PFSK-1 (cell line): ENCODE measurements at regions not wholly inside any gene's neighbourhood (a gene's known extent, or its start where the extent isn't known, plus 50 kb on each side); places are given as distances from the start of the nearest gene placed in this dataset.

ENCODE experiments used
- FOXP2 ChIP-seq: optimal IDR thresholded peaks from 2 replicates; pipeline ENCODE3; 2011; ENCODE audit warnings: borderline replicate concordance, control low read depth, inconsistent platforms; ENCODE audit not compliant: insufficient read depth; ENCODE audit errors: extremely low read length, extremely low read depth
- POLR2AphosphoS5 ChIP-seq: IDR thresholded peaks from 2 replicates; pipeline ENCODE4 v1.6.1; 2012; ENCODE audit warnings: low read depth, mild to moderate bottlenecking, control low read depth, low read length, moderate library complexity
- SIN3A ChIP-seq: IDR thresholded peaks from 2 replicates; pipeline ENCODE4 v1.6.1; 2012; ENCODE audit warnings: mild to moderate bottlenecking, low read length, moderate library complexity, borderline replicate concordance; ENCODE audit not compliant: insufficient read depth
- TAF1 ChIP-seq: IDR thresholded peaks from 2 replicates; pipeline ENCODE4 v1.6.1; 2012; ENCODE audit warnings: low read length, control low read depth, borderline replicate concordance; ENCODE audit not compliant: insufficient read depth
- TF ChIP-seq, protein P1 (sequence below), 2 experiments: IDR thresholded peaks; 2 replicates each; pipeline versions ENCODE4 v1.6.1 to v1.8.0; 2011 to 2012; ENCODE audit warnings: low read depth in 2 of 2, low read length in 2 of 2, control low read depth in 1 of 2, inconsistent platforms in 1 of 2, mild to moderate bottlenecking in 1 of 2, moderate library complexity in 1 of 2; ENCODE audit not compliant: insufficient read depth in 1 of 2

DNA sequence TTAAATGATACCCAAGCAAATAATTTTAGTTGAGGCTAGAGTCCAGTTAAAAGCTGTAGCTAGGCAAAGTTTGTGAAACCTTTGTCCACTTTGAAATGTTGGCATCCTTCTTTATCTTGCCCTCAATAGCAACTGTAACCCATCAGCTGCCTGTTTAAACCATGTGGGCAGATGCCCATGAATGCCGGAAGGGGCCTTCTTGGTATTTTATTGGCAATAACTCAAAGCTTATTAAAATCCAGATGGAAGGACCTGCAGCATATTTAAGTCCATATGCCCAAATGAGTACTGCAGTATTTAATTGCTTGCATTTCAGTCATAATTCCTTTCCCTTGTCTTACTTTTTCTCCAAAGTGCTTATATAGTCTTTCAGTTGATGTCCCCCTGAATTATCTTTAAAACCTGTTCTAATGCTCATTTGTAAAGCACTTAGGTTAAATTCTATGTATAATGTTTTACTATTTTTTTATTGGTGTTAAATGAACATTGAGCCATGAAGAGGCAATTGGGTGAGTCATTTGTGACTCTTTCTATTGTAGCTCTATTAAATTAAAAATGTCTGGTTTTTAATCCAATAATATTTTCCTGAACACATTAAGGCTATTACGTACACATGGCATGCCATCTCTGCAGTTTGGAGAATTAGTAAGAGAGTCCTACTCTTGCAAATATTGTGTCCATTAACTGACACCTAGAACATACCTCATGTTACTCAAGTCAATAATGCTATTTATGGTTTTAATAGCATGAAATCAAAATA lies 225.3 kb downstream of the KCNJ2 start:
- TF ChIP-seq POLR2AphosphoS5 = no peak
- TF ChIP-seq TAF1 = no peak
- TF ChIP-seq, protein P1, sequence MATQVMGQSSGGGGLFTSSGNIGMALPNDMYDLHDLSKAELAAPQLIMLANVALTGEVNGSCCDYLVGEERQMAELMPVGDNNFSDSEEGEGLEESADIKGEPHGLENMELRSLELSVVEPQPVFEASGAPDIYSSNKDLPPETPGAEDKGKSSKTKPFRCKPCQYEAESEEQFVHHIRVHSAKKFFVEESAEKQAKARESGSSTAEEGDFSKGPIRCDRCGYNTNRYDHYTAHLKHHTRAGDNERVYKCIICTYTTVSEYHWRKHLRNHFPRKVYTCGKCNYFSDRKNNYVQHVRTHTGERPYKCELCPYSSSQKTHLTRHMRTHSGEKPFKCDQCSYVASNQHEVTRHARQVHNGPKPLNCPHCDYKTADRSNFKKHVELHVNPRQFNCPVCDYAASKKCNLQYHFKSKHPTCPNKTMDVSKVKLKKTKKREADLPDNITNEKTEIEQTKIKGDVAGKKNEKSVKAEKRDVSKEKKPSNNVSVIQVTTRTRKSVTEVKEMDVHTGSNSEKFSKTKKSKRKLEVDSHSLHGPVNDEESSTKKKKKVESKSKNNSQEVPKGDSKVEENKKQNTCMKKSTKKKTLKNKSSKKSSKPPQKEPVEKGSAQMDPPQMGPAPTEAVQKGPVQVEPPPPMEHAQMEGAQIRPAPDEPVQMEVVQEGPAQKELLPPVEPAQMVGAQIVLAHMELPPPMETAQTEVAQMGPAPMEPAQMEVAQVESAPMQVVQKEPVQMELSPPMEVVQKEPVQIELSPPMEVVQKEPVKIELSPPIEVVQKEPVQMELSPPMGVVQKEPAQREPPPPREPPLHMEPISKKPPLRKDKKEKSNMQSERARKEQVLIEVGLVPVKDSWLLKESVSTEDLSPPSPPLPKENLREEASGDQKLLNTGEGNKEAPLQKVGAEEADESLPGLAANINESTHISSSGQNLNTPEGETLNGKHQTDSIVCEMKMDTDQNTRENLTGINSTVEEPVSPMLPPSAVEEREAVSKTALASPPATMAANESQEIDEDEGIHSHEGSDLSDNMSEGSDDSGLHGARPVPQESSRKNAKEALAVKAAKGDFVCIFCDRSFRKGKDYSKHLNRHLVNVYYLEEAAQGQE (IDR thresholded peaks at IDR 0.05; ENCODE audit: insufficient read depth in 1 of 2, low read depth in 2 of 2, low read length in 2 of 2) = no peak
- no peak for TF ChIP-seq SIN3A
- no peak for TF ChIP-seq FOXP2

DNA sequence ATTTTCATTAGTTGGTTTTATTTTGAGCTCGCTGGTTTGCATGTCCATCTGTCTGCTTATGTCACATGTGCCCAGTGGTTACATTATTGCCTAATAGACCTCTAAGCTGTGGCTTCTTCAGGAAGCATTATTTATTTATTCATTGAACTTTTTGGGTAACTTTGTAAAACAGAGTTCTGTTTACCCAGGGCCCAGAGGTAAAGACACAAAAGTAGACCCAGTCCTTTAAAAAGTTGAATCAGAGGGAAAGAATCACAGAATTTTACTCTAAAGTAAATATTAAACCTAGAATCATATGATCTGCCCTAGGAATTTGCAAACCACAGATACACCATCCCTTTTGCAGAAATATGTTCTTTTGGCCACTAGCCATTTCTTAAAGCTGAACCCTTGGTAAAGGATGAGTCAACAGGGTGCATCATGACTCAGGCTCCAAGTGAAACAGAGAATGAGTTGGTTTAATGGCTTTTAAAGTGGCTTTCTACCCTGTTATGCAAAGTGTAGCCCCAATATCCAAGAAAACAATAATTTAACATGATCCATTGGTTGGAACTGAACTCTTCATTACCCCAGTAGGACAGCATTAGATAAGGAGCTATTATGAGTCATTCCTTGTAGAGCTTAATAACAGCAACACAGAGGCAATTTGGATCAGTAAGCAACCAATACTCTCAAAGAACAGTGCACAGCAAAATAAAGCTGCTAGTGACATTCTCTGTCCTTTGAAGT lies 236.3 kb downstream of the KCNJ2 start:
- TF ChIP-seq, protein P1 (IDR thresholded peaks at IDR 0.05; ENCODE audit: insufficient read depth in 1 of 2, low read depth in 2 of 2, low read length in 2 of 2) = no peak
- TF ChIP-seq FOXP2 = no peak
- no peak for TF ChIP-seq POLR2AphosphoS5
- TF ChIP-seq SIN3A = no peak
- no peak for TF ChIP-seq TAF1

DNA sequence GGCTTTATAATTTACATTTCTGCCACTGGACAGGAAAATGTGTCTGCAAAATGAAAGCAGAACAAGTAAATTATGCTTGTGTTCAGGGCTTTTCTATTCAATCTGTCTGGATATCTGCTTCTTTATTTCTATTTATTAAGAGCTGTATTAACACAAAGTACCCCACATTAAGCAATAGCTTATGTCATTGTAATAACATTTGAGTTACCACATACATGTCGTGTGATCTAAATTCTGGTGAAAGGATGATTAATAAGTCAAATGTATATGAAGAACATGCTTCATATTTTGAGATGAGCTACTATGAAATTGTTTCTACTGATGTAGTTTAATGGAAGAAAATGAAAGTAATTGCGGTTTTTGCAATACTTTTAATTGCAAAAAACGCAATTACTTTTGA lies 238.2 kb downstream of the KCNJ2 start:
- TF ChIP-seq, protein P1 (IDR thresholded peaks at IDR 0.05; ENCODE audit: insufficient read depth in 1 of 2, low read depth in 2 of 2, low read length in 2 of 2) = no peak
- TF ChIP-seq TAF1 (no peak), POLR2AphosphoS5 (no peak), FOXP2 (no peak), SIN3A (no peak)

DNA sequence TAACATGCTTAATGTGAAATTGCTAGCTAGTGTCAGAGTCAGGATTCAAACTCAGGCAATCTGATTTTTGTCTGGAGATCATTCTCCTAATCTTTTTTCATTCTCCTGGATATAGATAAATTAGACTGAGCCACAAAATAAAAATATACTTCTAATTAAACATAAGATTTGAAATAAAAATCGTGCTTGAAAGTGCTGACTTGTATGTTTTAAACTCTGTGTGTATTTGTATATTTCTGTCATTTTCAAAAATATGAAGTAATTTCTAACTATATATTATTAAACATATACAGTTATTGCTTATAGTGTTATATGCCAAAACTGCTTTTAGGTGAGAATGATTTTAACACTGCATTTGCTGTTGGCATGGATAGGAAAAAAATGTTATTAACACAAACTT lies 239.4 kb downstream of the KCNJ2 start:
- TF ChIP-seq, protein P1 (IDR thresholded peaks at IDR 0.05; ENCODE audit: insufficient read depth in 1 of 2, low read depth in 2 of 2, low read length in 2 of 2) = no peak
- TF ChIP-seq SIN3A (no peak), POLR2AphosphoS5 (no peak), FOXP2 (no peak), TAF1 (no peak)
